SK-N-SH (cell line): ENCODE measurements at regions not wholly inside any gene's neighbourhood (a gene's known extent, or its start where the extent isn't known, plus 50 kb on each side); places are given as distances from the start of the nearest gene placed in this dataset.

Experiments
- CTCF ChIA-PET: fragments of 300-600, 350-600 bp; formaldehyde crosslinking; extraction: SDS; loops from one replicate; lab custom pipeline; 2021; lab: Yijun Ruan, JAX
- POLR2A ChIA-PET: fragments of 350-600 bp; sonication (Branson Sonifier 250); formaldehyde crosslinking; extraction: SDS; loops from one replicate; lab custom pipeline; 2020; ENCODE audit warnings: antibody characterized with exemption, inconsistent platforms; lab: Yijun Ruan, JAX
- DNase-seq: peaks from one replicate; pipeline ENCODE4 v3.0.0; 2012
- H2AFZ ChIP-seq: fragments of 200-600 bp; sonication (generic); 2 replicates; pipeline ENCODE4 v1.8.1; 2016; ENCODE audit warnings: antibody characterized with exemption, mild to moderate bottlenecking, low read depth
- H3F3A ChIP-seq: fragments of 200-600 bp; sonication (generic); replicated peaks from 2 replicates; pipeline ENCODE3; 2016; ENCODE audit warnings: antibody characterized with exemption, mild to moderate bottlenecking; ENCODE audit not compliant: insufficient read depth
- H3K27ac ChIP-seq, 2 experiments: fragments of 200-500 bp in 1 of 2; fragments of 200-600 bp in 1 of 2; sonication (Bioruptor generic) in 1 of 2; sonication (generic), shearing (Covaris generic) in 1 of 2; 2 replicates each; pipeline versions ENCODE4 v1.5.1 to v1.6.1; 2014 to 2016; ENCODE audit warnings: low read depth in 2 of 2, inconsistent platforms in 1 of 2, low read length in 1 of 2, mild to moderate bottlenecking in 1 of 2, mixed read lengths in 1 of 2
- H3K27me3 ChIP-seq: fragments of 200-600 bp; sonication (generic), shearing (Covaris generic); 2 replicates; pipeline ENCODE4 v1.6.1; 2016; ENCODE audit warnings: mixed run types; ENCODE audit not compliant: insufficient read depth
- H3K36me3 ChIP-seq, 2 experiments: fragments of 200-500 bp in 1 of 2; fragments of 200-600 bp in 1 of 2; sonication (Bioruptor generic) in 1 of 2; sonication (generic) in 1 of 2; replicated peaks in 1 of 2; 2 replicates each; pipeline versions ENCODE3 to v1.5.1; 2014 to 2016; ENCODE audit warnings: low read length in 1 of 2, mild to moderate bottlenecking in 1 of 2; ENCODE audit not compliant: insufficient read depth in 2 of 2, control insufficient read depth in 1 of 2
- H3K4me1 ChIP-seq, 2 experiments: fragments of 200-500 bp in 1 of 2; fragments of 200-600 bp in 1 of 2; sonication (Bioruptor generic) in 1 of 2; sonication (generic), shearing (Covaris generic) in 1 of 2; 2 replicates each; pipeline versions ENCODE4 v1.5.1 to v1.6.1; 2014 to 2016; ENCODE audit warnings: low read depth in 1 of 2, low read length in 1 of 2, mixed run types in 1 of 2; ENCODE audit not compliant: insufficient read depth in 2 of 2, control insufficient read depth in 1 of 2
- H3K4me2 ChIP-seq: fragments of 200-600 bp; sonication (generic), shearing (Covaris generic); 2 replicates; pipeline ENCODE4 v1.6.1; 2017; ENCODE audit warnings: mixed run types
- H3K4me3 ChIP-seq, 2 experiments: fragments of 200-500 bp in 1 of 2; fragments of 200-600 bp in 1 of 2; sonication (Bioruptor generic) in 1 of 2; sonication (generic), shearing (Covaris generic) in 1 of 2; 2 replicates each; pipeline versions ENCODE4 v1.5.1 to v1.8.1; 2014 to 2016; ENCODE audit warnings: low read depth in 2 of 2, inconsistent platforms in 1 of 2, low read length in 1 of 2, mild to moderate bottlenecking in 1 of 2, mixed read lengths in 1 of 2, moderate library complexity in 1 of 2
- H3K79me2 ChIP-seq: fragments of 200-600 bp; sonication (generic); 2 replicates; pipeline ENCODE4 v1.8.1; 2017; ENCODE audit warnings: mild to moderate bottlenecking; ENCODE audit not compliant: insufficient read depth
- H3K9ac ChIP-seq: fragments of 200-600 bp; sonication (generic); 2 replicates; pipeline ENCODE4 v1.6.1; 2017; ENCODE audit warnings: mixed run types
- H3K9me2 ChIP-seq: fragments of 200-600 bp; sonication (generic); 2 replicates; pipeline ENCODE4 v1.6.1; 2017; ENCODE audit warnings: mixed run types
- H3K9me3 ChIP-seq: fragments of 200-600 bp; sonication (generic); 2 replicates; pipeline ENCODE4 v1.6.1; 2017; ENCODE audit warnings: mixed run types, mild to moderate bottlenecking, moderate library complexity
- H4K20me1 ChIP-seq: fragments of 200-600 bp; sonication (generic); 2 replicates; pipeline ENCODE4 v1.6.1; 2017; ENCODE audit warnings: mild to moderate bottlenecking, mixed run types; ENCODE audit not compliant: insufficient read depth
- ELF1 ChIP-seq: IDR thresholded peaks from 2 replicates; pipeline ENCODE4 v1.4.0; 2012
- GABPA ChIP-seq: IDR thresholded peaks from 2 replicates; pipeline ENCODE4 v1.4.0; 2012; ENCODE audit warnings: low read depth, mild to moderate bottlenecking
- GATA2 ChIP-seq: sonication (generic); formaldehyde crosslinking; IDR thresholded peaks from 2 replicates; pipeline ENCODE4 v1.5.0; 2020; ENCODE audit warnings: mild to moderate bottlenecking, missing genetic modification reagents
- JUND ChIP-seq: IDR thresholded peaks from 2 replicates; pipeline ENCODE4 v1.4.0; 2012
- NFIC ChIP-seq: IDR thresholded peaks from 2 replicates; pipeline ENCODE4 v1.4.0; 2012; ENCODE audit warnings: borderline replicate concordance
- POLR2AphosphoS5 ChIP-seq: IDR thresholded peaks from 2 replicates; pipeline ENCODE4 v1.6.1; 2012; ENCODE audit warnings: low read depth, low read length
- RXRA ChIP-seq: IDR thresholded peaks from 2 replicates; pipeline ENCODE4 v1.4.0; 2012; ENCODE audit warnings: low read depth, mild to moderate bottlenecking, borderline replicate concordance
- TAF1 ChIP-seq: IDR thresholded peaks from 2 replicates; pipeline ENCODE4 v1.6.1; 2012; ENCODE audit warnings: low read depth, mild to moderate bottlenecking, low read length, moderate library complexity, borderline replicate concordance
- TCF12 ChIP-seq: IDR thresholded peaks from 2 replicates; pipeline ENCODE4 v1.4.0; 2012
- USF1 ChIP-seq: IDR thresholded peaks from 2 replicates; pipeline ENCODE4 v1.4.0; 2012; ENCODE audit warnings: low read depth, borderline replicate concordance
- TF ChIP-seq, protein P1 (sequence below): IDR thresholded peaks from 2 replicates; pipeline ENCODE4 v1.4.0; 2012; ENCODE audit warnings: low read depth
- TF ChIP-seq, protein P2 (sequence below): IDR thresholded peaks from 2 replicates; pipeline ENCODE4; 2012

DNA sequence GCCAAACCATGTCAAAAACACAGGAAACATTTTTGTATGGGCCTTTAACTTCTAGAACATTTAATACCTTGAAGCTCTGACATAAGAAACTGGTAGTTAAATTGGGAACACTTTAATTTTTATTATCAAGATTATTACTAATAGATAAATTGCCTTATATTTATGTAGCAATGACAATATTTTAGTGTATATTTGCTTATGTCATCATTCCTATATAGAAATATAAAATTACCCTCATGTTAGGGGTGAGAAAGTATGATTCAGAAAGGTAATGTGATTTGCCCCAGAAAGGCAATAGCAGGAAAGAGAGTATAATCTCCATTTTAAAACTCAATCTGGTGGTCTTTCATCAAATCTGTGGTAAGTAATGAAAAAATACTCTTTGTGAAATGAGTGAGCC is 147.4 kb downstream of the IL15 start:
- H3K9ac ChIP-seq = no peak overlapping the region
- ChIA-PET CTCF (interaction anchor here (1.2 kb wide), 1 partner anchor 54 kb away, joined by 3 read pairs; no protein-coding TSS in a partner anchor), POLR2A (no interaction called here)
- H3K4me3 ChIP-seq = no peak overlapping the region
- no peak for DNase-seq
- peaks cover 0 to 6% of the 10 kb centered on the region in 2 experiments; a peak in 2 of 4 replicates for H3K4me1 ChIP-seq
- H3K36me3 ChIP-seq = no peaks in the 10 kb centered on the region
- no peaks in the 10 kb centered on the region for H4K20me1 ChIP-seq
- TF ChIP-seq RXRA (no peak), USF1 (no peak), JUND (no peak), GABPA (no peak), NFIC (no peak)
- H3K9me2 ChIP-seq = no peaks in the 10 kb centered on the region
- no peak overlapping the region for H3K27ac ChIP-seq
- no peaks in the 10 kb centered on the region for H3K79me2 ChIP-seq
- no peaks in the 10 kb centered on the region for H3K9me3 ChIP-seq
- no peaks in the 10 kb centered on the region for H3K27me3 ChIP-seq
- H2AFZ ChIP-seq = no peak overlapping the region
- no peaks in the 10 kb centered on the region for H3F3A ChIP-seq
- H3K4me2 ChIP-seq = no peak overlapping the region

DNA sequence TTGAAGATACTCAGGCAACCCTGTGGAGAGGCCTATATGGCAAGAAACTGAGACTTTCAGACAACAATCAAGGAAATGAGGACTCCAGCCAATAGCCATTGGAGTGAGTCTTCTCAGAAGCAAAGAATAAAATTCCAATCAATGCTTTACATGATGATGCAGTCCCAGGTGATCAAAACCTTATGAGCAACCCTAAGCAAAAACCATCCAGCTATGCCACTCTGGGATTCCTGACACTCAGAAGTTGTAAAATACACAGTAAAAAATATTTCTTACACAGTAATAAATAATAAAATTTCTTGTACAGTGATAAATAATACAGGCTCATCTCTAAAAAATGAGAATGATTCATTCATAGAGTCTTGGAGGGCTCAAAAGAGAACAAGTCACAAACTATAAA is 150.6 kb downstream of the IL15 start:
- DNase-seq = no peak
- Histone ChIP-seq H3K4me3 (no peak overlapping the region), H3K9me2 (no peaks in the 10 kb centered on the region), H2AFZ (no peak overlapping the region), H3K36me3 (no peaks in the 10 kb centered on the region), H3K27ac (peak overlapping the region in 1 of 2 experiments; percentile 9; a peak in 1 of 4 replicates), H3K9me3 (no peaks in the 10 kb centered on the region), H3F3A (no peaks in the 10 kb centered on the region), H3K4me1 (peaks cover 0 to 6% of the 10 kb centered on the region in 2 experiments; a peak in 1 of 4 replicates), H3K79me2 (no peaks in the 10 kb centered on the region), H4K20me1 (no peaks in the 10 kb centered on the region), H3K4me2 (no peak overlapping the region), H3K9ac (no peak overlapping the region), H3K27me3 (no peaks in the 10 kb centered on the region)
- ChIA-PET POLR2A (no interaction called here), CTCF (interaction anchor here (0.9 kb wide), 1 partner anchor 11 kb away, joined by 4 read pairs; no protein-coding TSS in a partner anchor)
- TF ChIP-seq POLR2AphosphoS5 (no peak), NFIC (no peak), TAF1 (no peak), TCF12 (no peak), GABPA (no peak), ELF1 (no peak), GATA2 (CRISPR knock-in tag) (no peak)
- TF ChIP-seq, protein P1, sequence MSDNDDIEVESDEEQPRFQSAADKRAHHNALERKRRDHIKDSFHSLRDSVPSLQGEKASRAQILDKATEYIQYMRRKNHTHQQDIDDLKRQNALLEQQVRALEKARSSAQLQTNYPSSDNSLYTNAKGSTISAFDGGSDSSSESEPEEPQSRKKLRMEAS = no peak
- TF ChIP-seq, protein P2, sequence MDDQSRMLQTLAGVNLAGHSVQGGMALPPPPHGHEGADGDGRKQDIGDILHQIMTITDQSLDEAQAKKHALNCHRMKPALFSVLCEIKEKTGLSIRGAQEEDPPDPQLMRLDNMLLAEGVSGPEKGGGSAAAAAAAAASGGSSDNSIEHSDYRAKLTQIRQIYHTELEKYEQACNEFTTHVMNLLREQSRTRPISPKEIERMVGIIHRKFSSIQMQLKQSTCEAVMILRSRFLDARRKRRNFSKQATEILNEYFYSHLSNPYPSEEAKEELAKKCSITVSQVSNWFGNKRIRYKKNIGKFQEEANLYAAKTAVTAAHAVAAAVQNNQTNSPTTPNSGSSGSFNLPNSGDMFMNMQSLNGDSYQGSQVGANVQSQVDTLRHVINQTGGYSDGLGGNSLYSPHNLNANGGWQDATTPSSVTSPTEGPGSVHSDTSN = no peak
